Smooth muscle cell (in vitro differentiated cells): ENCODE measurements at regions not wholly inside any gene's neighbourhood (a gene's known extent, or its start where the extent isn't known, plus 50 kb on each side); places are given as distances from the start of the nearest gene placed in this dataset.

ENCODE experiments used
- DNase-seq: peaks from one replicate; lab custom pipeline; 2025; ENCODE audit not compliant: unreplicated experiment; lab: John Stamatoyannopoulos, UW
- H2AFZ ChIP-seq: fragments of 200-600 bp; sonication (generic); 2 replicates; pipeline ENCODE4 v1.6.0; 2016; ENCODE audit warnings: antibody characterized with exemption, low read depth, mild to moderate bottlenecking
- H3F3A ChIP-seq: fragments of 200-600 bp; sonication (generic); 2 replicates; pipeline ENCODE4 v1.6.0; 2017; ENCODE audit warnings: antibody characterized with exemption, low read depth
- H3K27ac ChIP-seq: fragments of 200-600 bp; sonication (generic); 2 replicates; pipeline ENCODE4 v1.5.1; 2016; ENCODE audit warnings: low read depth, mild to moderate bottlenecking
- H3K27me3 ChIP-seq: fragments of 200-600 bp; sonication (generic); 2 replicates; pipeline ENCODE4 v1.6.1; 2016; ENCODE audit warnings: low read depth, mild to moderate bottlenecking
- H3K36me3 ChIP-seq: fragments of 200-600 bp; sonication (generic); 2 replicates; pipeline ENCODE4 v1.5.1; 2016; ENCODE audit warnings: low read depth
- H3K4me1 ChIP-seq: fragments of 200-600 bp; sonication (generic); 2 replicates; pipeline ENCODE4 v1.5.1; 2016; ENCODE audit warnings: low read depth
- H3K4me2 ChIP-seq: fragments of 200-600 bp; sonication (generic); 2 replicates; pipeline ENCODE4 v1.6.0; 2016; ENCODE audit warnings: mild to moderate bottlenecking
- H3K4me3 ChIP-seq: fragments of 200-600 bp; sonication (generic); 2 replicates; pipeline ENCODE4 v1.5.1; 2016; ENCODE audit warnings: mild to moderate bottlenecking
- H3K79me2 ChIP-seq: fragments of 200-600 bp; sonication (generic); 2 replicates; pipeline ENCODE4 v1.6.0; 2016; ENCODE audit warnings: low read depth, mild to moderate bottlenecking
- H3K9ac ChIP-seq: fragments of 200-600 bp; sonication (generic); 2 replicates; pipeline ENCODE4 v1.6.0; 2016; ENCODE audit warnings: low read depth
- H3K9me3 ChIP-seq: fragments of 200-600 bp; sonication (generic); replicated peaks from 2 replicates; pipeline ENCODE4 v1.5.1; 2016; ENCODE audit warnings: low read depth
- H4K20me1 ChIP-seq: fragments of 200-600 bp; sonication (generic); 2 replicates; pipeline ENCODE4 v1.6.0; 2016; ENCODE audit warnings: low read depth
- WGBS: methylation state at CpG from one replicate; pipeline ENCODE4 v1.1.7; 2016; ENCODE audit warnings: low lambda C conversion rate; 5-methylcytosine and 5-hydroxymethylcytosine counted together
- TF ChIP-seq, protein P1 (sequence below): fragments of 200-600 bp; sonication (generic); IDR thresholded peaks from 2 replicates; pipeline ENCODE4 v1.5.1; 2017; ENCODE audit warnings: borderline replicate concordance, mild to moderate bottlenecking, antibody characterized with exemption; ENCODE audit not compliant: insufficient read depth, poor library complexity, severe bottlenecking

DNA sequence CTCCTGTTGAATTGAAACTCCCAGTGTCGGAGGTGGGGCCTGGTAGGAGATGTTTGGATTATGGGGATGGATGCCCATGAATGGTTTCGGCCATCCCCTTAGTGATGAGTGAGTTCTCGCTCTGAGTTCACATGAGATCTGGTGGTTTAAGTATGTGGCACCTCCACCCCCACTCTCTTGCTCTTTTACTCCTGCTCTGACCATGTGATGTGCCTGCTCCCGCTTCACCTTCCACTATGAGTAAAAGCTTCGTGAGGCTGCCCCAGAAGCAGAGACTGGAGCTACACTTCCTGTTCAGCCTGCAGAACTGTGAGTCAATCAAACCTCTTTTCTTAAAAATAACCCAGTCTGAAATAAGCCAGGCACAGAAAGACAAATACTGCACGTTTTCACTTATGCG, 512.4 kb downstream of the HS3ST4 start:
- H3K9ac ChIP-seq: no peak overlapping the region
- TF ChIP-seq, protein P1, sequence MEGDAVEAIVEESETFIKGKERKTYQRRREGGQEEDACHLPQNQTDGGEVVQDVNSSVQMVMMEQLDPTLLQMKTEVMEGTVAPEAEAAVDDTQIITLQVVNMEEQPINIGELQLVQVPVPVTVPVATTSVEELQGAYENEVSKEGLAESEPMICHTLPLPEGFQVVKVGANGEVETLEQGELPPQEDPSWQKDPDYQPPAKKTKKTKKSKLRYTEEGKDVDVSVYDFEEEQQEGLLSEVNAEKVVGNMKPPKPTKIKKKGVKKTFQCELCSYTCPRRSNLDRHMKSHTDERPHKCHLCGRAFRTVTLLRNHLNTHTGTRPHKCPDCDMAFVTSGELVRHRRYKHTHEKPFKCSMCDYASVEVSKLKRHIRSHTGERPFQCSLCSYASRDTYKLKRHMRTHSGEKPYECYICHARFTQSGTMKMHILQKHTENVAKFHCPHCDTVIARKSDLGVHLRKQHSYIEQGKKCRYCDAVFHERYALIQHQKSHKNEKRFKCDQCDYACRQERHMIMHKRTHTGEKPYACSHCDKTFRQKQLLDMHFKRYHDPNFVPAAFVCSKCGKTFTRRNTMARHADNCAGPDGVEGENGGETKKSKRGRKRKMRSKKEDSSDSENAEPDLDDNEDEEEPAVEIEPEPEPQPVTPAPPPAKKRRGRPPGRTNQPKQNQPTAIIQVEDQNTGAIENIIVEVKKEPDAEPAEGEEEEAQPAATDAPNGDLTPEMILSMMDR: no peak
- no peak overlapping the region for H2AFZ ChIP-seq
- H3K4me1 ChIP-seq: no peaks in the 10 kb centered on the region
- H4K20me1 ChIP-seq: no peaks in the 10 kb centered on the region
- no peaks in the 10 kb centered on the region for H3K79me2 ChIP-seq
- no peak overlapping the region for H3K4me2 ChIP-seq
- H3K4me3 ChIP-seq: no peak overlapping the region
- WGBS: 89% methylated on average over 7 of the region's 7 CpGs
- no peak overlapping the region for H3K27ac ChIP-seq
- no peaks in the 10 kb centered on the region for H3K36me3 ChIP-seq
- no peak for DNase-seq
- no peaks in the 10 kb centered on the region for H3K27me3 ChIP-seq
- no peaks in the 10 kb centered on the region for H3K9me3 ChIP-seq
- H3F3A ChIP-seq: no peaks in the 10 kb centered on the region

DNA sequence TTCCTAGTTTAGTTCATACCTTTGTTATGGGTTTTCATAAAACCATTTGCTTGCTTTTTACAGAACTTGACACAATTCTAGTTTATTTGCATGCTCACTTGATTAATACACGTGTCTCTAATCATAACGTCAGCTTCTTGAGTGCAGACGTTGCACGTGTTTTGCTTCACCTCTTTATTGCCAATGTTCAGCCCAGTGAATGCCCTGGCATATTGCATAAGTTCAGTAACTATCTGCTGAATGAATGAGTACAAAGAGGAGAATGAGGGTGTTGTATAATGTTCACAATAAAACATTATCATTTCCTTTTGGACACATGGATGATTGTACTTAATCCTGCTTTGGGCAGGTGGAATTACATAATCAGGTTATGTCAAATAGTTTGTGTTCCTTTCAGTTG, 519.8 kb downstream of the HS3ST4 start:
- no peaks in the 10 kb centered on the region for H3F3A ChIP-seq
- no peaks in the 10 kb centered on the region for H3K79me2 ChIP-seq
- no peaks in the 10 kb centered on the region for H4K20me1 ChIP-seq
- H3K9ac ChIP-seq: no peak overlapping the region
- no peaks in the 10 kb centered on the region for H3K27me3 ChIP-seq
- H3K4me2 ChIP-seq: no peak overlapping the region
- whole genome bisulfite sequencing: 91% methylated on average over 4 of the region's 4 CpGs
- H2AFZ ChIP-seq: no peak overlapping the region
- no peaks in the 10 kb centered on the region for H3K9me3 ChIP-seq
- no peak overlapping the region for H3K27ac ChIP-seq
- H3K4me1 ChIP-seq: no peaks in the 10 kb centered on the region
- TF ChIP-seq, protein P1: no peak
- H3K4me3 ChIP-seq: no peak overlapping the region
- H3K36me3 ChIP-seq: no peaks in the 10 kb centered on the region
- DNase-seq: no peak

GRCh38 chr16:26212599-26212998, 520.8 kb downstream of the HS3ST4 start:
- Histone ChIP-seq H3K27me3 (no peaks in the 10 kb centered on the region), H2AFZ (no peak overlapping the region), H3K36me3 (no peaks in the 10 kb centered on the region), H3F3A (no peaks in the 10 kb centered on the region), H3K9ac (no peak overlapping the region), H3K4me1 (no peaks in the 10 kb centered on the region), H3K27ac (no peak overlapping the region), H3K79me2 (no peaks in the 10 kb centered on the region), H3K4me2 (no peak overlapping the region), H4K20me1 (no peaks in the 10 kb centered on the region), H3K9me3 (no peaks in the 10 kb centered on the region), H3K4me3 (no peak overlapping the region)
- no peak for DNase-seq
- 89% methylated on average over 5 of the region's 5 CpGs for WGBS
- TF ChIP-seq, protein P1: no peak

- DNase-seq: no peak
- H3K4me2 ChIP-seq: no peak overlapping the region
- no peaks in the 10 kb centered on the region for H3K79me2 ChIP-seq
- 57% methylated on average over 9 of the region's 9 CpGs for WGBS
- TF ChIP-seq, protein P1: no peak
- H4K20me1 ChIP-seq: no peaks in the 10 kb centered on the region
- H3K27me3 ChIP-seq: no peaks in the 10 kb centered on the region
- no peaks in the 10 kb centered on the region for H3F3A ChIP-seq
- no peak overlapping the region for H3K4me3 ChIP-seq
- no peaks in the 10 kb centered on the region for H3K4me1 ChIP-seq
- H3K36me3 ChIP-seq: no peaks in the 10 kb centered on the region
- H3K9me3 ChIP-seq: no peaks in the 10 kb centered on the region
- no peak overlapping the region for H3K27ac ChIP-seq
- no peak overlapping the region for H2AFZ ChIP-seq
- no peak overlapping the region for H3K9ac ChIP-seq
Observed at GRCh38 chr16:26214581-26215174, 522.9 kb downstream of the HS3ST4 start.
